Activated gamma-delta T cell treated with Interleukin-2 at 50 U/mL for 16 hours (primary cell): ENCODE measurements at regions not wholly inside any gene's neighbourhood (a gene's known extent, or its start where the extent isn't known, plus 50 kb on each side); places are given as distances from the start of the nearest gene placed in this dataset.
"Not testable (repeated sequence)": the region's sequence is repeated elsewhere in the genome, so short reads cannot be mapped to it uniquely, and the experiment has no call there.

Experiments used
- DNase-seq: peaks from one replicate; pipeline ENCODE4 v3.0.0-alpha.2; 2020

- DNase-seq: no peak
These were observed 450.5 kb upstream of the DDI1 start for GRCh38 chr11:103585911-103586310.

DNA sequence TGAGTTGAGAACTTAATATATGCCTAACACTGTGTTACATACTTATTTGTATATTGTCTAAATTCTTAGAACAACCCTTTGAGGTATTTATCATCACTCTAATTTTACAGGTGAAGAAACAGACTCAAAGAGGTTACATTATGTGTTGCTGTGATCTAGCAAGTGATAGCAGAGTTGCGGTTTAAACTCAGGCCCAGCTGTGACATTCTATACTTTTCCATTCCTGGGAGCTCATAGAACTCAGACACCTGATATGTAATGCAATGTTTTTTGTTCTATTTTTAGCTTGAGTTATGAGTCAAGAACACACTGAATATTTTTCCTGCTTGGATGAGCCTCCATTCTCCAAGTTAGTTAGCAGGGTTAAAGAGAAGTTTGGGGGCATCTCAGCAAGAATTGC lies 449.7 kb upstream of the DDI1 start:
- no peak for DNase-seq

DNA sequence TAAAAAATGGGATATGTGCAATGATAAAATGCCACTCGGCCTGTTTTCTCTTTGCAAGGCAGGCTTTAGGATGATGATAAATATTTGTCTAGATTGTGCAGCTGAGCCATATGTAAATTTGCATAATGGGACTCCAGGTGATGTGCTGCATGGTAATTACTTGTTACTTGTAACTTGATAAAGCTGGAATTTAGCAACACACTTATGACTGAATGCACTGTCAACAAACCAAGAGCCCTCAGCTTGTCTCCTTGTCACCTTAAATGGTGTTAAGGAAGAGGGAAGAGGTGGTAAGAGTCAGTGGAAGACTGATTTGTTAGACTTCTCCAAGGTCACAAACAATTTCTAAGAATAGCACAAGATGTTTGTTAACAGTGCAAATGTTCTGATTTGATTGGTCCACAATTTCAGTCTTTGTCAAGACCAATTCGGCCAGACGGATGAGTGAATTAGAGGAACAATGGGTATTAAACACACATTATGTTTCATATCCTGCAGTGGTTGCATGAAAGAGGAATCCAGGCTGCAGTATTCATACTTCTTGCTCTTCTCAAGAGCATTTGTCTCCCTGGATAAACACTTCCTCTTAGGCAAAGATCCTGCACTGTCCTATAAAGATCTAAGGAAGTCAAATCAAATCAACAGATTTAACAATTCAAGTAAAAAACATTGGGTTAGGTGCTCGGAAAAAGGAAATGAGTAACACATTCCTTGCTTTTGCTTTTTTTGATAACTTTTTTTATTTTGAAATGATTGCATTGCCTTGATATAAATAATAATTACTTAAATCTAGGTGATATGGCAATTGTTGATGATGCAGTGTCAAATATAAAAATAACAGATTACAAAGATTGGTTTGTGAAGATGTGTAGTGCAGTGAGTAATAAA lies 448.3 kb upstream of the DDI1 start:
- no peak for DNase-seq

GRCh38 chr11:103591554-103591953 lies 444.9 kb upstream of the DDI1 start:
- no peak for DNase-seq

DNA sequence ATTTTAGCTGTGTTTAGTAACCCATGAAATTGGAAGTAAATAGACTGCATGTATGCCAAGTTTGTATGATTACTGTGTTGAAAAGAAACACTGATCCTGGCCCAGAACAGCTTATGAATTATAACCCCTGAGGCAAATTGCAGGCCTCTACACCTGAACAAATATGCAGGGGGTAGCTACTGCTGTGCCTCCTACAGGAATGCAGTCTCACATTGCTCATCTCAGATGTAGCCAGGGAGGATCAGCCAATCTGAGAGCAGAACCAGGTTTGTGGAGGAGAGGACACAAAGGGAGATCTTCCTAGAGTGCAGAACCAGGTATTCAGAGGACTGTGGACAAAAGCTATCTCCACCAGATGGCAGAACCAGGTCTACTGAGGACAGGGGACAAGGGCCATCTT lies 442.2 kb upstream of the DDI1 start:
- DNase-seq: no peak

GRCh38 chr11:103596315-103596714 lies 440.1 kb upstream of the DDI1 start:
- no peak for DNase-seq

GRCh38 chr11:103601225-103601846 lies 435.1 kb upstream of the DDI1 start:
- DNase-seq: no peak

DNA sequence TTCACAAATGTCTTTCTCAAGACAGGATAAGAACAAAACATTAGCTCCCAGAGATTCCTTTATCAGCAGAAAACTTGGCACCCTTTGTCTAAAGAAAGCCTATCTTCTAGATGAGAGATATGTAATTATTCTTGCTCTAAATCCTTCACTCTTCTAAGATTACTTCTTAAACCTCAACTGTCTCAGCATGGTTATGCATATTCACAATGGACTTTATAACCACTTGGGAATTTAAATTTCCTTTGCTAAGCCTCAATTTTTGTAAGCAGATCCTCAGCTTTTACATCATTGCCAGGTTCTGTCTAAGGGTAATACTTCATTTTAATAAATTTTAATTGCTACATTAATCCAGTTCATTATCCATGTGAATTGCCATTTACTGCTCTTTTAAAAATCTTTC lies 433.6 kb upstream of the DDI1 start:
- no peak for DNase-seq

GRCh38 chr11:103604310-103604709 lies 432.1 kb upstream of the DDI1 start:
- DNase-seq: no peak

DNA sequence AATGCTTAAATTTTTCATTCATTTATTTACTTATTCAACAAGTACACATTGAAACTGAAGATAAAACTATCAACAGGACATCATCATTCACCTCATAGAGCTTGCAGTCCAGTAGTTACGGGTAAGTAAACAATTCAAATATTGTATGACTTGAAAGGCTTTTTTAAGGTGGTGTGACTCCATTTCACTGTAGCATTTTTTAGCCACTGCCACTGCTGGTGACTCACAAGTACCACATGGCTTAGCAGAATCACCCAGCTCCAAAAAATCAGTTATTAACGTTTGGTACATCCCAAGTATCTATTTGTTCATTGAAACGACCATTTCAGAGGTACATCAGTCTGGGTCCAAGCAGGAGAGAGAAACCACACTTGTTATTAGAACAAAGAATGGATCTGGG lies 427.9 kb upstream of the DDI1 start:
- DNase-seq: no peak

DNA sequence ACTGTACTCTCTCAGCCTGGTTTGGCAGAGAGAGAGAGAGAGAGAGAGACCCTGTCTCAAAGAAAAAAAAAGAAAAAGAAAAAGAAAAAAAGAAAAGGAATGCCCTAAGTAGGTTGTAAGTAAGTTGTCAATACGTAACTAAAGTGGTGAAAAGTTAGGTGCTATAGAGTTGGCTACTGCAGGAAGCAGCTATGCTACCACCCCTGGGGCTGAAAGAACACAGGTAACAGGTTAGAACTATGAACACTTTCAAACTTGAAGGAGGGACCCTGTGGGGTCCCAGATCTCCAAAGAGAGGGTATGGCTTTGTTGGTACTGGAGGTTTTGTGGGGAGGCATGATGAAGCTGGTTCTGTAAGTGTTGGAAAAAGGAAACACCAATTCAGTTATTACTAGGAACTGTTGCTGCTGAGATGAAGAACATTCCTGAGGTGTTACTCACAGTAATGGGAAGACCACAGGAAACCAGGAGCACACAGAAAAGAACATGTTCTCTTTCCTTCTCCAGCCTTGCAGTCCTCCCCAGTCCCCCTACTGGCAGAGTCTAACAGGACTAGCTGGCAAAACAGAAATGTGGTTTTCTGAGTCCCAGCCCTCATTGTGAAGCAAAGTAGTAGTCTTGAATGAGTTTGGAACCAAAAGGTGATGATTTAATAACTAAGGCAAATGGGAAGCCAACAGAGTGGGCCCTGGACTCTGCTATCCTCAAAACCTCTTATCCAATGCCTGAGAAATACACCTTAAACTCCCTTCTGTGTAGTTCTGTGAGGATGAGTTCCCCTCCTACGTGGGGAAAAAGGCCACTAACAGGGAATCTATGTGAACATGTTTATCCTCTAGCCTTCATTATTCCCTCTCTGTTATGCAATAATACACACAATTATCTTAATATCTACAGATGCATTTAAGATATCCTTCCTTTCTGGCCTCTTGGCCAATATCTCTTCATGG lies 427.0 kb upstream of the DDI1 start:
- DNase-seq: no peak

DNA sequence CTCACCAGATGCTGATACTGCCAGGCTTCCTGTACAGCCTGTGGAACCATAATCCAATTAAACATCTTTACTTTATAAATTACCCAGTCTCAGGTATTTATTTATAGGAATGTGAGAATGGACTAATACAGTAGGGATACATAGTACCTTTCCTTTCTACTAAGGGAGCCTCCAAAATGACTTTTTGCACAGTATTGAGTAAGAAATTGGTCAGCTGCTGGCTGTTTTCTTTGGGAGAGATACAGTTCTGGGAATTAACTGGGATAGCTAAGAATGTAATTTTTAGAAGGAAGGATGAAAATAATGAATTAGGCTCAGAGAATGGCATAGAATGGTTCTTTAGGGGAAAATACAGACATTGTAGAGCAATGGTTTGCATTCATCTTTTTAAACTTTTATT lies 426.0 kb upstream of the DDI1 start:
- DNase-seq: no peak

GRCh38 chr11:103611526-103612260 lies 424.7 kb upstream of the DDI1 start:
- not testable (repeated sequence) for DNase-seq

DNA sequence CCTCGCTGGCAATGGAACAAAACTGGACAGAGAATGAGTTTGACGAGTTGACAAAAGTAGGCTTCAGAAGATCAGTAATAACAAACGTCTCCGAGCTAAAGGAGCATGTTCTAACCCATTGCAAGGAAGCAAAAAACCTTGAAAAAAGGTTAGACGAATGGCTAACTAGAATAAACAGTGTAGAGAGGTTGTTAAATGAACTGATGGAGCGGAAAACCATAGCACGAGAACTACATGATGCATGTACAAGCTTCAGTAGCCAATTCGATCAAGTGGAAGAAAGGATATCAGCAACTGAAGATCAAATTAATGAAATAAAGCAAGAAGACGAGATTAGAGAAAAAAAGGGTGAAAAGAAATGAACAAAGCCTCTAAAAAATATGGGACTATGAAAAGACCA lies 424.0 kb upstream of the DDI1 start:
- not testable (repeated sequence) for DNase-seq

- not testable (repeated sequence) for DNase-seq
These were observed 419.9 kb upstream of the DDI1 start for GRCh38 chr11:103616586-103616985.

- DNase-seq: no peak
These were observed 417.9 kb upstream of the DDI1 start for GRCh38 chr11:103618528-103618927.

DNA sequence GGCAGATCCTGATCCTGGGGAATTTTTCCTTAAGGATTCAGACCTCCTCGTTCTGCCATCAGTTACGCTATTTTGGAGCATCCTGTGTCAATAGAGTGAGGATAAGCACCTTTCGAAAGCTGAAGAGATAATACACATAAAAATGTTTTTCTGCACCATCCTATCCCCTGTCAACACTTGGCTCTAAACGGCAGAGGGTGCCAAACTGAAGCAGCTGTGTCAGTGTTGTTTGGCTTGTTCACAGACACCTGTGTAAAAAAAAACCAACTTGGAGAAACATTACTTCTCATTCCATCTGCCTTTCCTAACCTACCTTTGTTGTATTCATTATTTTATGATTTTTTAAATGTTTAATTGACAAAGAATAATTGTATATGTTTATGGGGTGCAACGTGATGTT lies 417.0 kb upstream of the DDI1 start:
- DNase-seq: no peak

GRCh38 chr11:103619938-103620337 lies 416.5 kb upstream of the DDI1 start:
- no peak for DNase-seq

GRCh38 chr11:103622296-103622695 lies 414.1 kb upstream of the DDI1 start:
- DNase-seq: no peak

- no peak for DNase-seq
These were observed 412.5 kb upstream of the DDI1 start for GRCh38 chr11:103623933-103624332.

GRCh38 chr11:103624708-103625623 lies 411.5 kb upstream of the DDI1 start:
- DNase-seq: no peak

DNA sequence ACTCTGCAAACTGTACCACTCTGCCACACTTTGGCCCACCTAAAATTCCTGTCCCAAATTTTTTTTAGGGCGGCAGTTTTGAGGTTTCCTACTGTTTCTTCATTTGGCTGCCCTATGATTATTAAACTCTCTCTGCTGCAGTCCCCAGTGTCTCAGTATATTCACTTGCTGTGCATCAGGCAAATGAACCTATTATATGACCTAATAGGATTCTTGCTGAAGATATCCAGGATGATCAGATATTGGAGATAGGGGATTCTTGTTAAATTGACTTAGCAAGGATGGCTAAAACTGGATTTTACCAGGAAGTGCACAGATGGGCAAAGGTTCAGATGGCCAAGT lies 410.8 kb upstream of the DDI1 start:
- no peak for DNase-seq
